HCEC 1CT (cell line): ENCODE measurements at regions not wholly inside any gene's neighbourhood (a gene's known extent, or its start where the extent isn't known, plus 50 kb on each side); places are given as distances from the start of the nearest gene placed in this dataset.
"Not testable (repeated sequence)": the region's sequence is repeated elsewhere in the genome, so short reads cannot be mapped to it uniquely, and the experiment has no call there.

Experiments used
- DNase-seq: peaks from one replicate; pipeline ENCODE4 v3.0.0-alpha.2; 2017

GRCh38 chr5:43804723-43805122 is 201.7 kb downstream of the NNT start:
- no peak for DNase-seq

DNA sequence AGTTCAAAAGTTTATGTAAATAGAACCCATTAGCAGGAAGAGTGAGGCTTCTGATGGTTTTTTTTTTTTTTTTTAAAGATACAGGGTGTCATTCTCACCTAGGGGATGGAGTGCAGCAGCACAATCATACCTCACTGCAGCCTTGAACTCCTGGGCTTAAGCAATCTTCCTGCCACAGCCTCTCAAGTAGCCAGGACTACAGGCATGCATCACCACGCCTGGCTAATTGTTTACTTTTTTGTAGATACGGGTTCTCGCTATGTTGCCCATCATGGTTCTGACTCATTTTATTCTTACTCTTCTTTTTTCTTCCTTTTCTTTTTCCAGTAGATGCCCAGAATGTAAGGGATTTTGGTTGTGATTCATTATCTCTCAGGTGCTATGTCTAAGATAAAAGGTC is 201.1 kb downstream of the NNT start:
- no peak for DNase-seq

GRCh38 chr5:43802651-43803050 is 199.7 kb downstream of the NNT start:
- DNase-seq: no peak

- peak; percentile 54 for DNase-seq
Measured at GRCh38 chr5:43802119-43802518, 199.1 kb downstream of the NNT start.

DNA sequence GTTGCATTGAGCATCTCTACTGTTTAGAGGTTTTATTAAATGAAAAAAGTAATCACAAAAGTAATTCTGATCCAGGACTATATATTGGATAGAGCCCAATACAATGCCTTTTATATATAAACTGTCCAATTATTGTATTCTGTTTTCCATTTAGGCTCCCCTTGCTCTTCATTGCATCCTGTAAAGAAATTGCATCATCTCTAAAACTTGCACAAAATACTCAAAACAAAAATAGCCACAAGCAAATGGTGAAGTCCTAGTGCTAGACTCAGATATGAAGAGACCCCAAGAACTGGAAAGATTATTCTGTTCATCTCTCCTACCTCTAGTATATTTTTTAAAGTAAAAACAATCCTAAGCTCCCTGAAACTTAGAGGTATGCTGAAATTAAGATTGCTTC is 195.8 kb downstream of the NNT start:
- no peak for DNase-seq

DNA sequence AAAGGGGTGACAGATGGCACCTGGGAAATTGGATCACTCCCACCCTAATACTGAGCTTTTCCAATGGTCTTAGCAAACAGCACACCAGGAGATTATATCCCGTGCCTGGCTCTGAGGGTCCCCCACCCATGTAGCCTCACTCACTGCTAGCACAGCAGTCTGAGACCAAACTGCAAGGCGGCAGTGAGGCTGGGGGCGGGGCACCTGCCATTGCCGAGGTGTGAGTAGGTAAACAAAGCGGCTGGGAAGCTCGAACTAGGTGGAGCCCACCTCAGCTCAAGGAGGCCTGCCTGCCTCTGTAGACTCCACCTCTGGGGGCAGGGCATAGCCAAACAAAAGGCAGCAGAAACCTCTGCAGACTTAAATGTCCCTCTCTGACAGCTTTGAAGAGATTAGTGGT is 188.9 kb downstream of the NNT start:
- DNase-seq: not testable (repeated sequence)

DNA sequence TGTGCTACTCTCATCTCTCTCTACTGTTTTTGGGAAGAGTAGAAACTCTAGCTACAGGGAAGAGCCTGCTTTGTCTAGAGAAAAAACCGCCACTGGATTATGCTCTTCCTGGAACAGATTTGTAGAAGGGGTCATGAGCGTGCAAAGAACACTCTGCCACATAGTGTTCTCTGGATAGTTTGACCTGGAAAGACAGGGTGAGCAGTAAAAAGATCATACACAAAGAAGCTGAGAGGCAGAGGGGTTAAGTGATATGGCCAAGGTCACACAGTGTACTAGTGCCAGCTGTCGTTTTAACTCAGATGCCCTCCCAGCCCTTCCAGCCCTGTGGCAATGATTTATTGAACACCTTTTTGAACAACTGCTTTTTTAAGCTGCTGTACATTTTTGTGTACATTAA is 182.2 kb downstream of the NNT start:
- no peak for DNase-seq

- peak; percentile 69 for DNase-seq
Measured at GRCh38 chr5:43780586-43780985, 177.6 kb downstream of the NNT start.

DNA sequence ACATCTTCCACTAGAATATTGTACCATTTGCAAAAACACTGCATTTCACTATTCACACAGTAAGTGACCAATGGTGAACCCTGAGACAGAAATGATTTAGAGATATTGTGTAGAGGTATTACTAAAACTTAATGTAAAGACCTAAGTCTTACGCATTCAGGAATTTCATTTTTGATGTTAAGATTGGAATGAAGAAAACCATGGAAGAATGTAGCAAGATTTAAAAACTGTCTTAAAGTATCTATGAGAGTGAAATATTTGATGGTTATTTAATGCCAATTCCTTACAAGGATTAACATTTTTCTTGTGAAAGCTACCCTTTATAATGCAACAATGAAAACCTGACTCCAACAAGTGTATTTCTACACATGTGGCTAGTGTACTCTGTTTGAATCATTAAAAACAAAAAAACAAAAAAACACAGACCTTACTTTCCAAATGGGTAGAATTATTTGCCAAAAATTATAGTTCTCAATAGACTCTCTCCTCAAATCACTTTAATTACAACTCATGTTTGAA is 172.0 kb downstream of the NNT start:
- no peak for DNase-seq

GRCh38 chr5:43773478-43773844 is 170.5 kb downstream of the NNT start:
- DNase-seq: peak; percentile 73

DNA sequence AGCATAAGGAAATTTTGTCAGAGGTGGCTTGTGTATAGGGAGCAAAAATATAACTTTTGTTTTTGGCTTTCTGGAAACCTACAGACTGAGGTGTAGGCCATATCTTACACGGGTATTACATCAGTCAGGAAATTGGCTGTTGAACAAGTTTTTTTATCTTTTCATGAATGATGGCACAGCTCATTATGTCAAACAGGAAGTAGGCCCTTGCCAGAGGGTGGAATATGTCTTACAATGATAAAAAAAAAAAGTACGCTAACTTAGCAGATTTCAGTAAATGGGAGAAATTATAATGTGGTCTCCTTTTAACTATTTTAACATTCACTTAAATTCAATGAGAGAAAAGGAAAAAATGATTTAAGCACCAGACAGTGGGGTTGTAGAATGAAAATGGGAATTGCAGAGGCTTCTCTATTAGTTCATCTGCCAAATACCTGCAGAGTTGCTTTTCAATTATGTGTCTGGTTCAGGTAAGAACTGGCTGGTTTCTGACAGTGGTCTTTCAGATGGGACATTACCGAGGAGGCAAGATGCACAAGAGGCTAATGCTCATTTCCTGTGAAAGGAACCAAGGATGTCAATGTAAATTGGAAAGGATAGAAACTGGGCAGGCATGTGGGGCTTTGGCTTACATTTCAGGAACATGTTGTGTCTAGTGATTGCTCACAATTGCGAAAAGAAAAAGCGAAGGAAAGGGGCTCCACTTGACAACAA is 169.9 kb downstream of the NNT start:
- DNase-seq: peak; percentile 5

- no peak for DNase-seq
Measured at GRCh38 chr5:43772458-43772763, 169.4 kb downstream of the NNT start.

DNA sequence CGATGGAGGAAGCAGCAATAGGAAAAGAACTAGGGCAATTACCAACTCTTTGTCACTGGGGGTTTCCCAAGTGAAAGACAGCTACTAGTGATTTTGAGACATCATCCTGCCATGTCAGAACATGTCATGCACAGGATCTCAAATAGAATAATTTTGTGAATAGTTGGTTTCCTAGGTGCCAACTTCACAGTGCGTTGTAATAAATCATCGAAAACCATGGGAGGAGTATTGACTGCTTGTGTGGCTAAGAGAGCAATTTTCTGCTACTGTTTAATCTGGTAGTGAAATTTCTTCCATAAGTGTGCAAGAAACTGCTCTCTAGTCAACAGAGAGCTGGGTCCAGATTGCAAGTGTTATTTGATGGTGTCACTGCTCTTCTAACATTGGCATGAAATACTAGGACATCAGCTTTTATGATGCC is 168.6 kb downstream of the NNT start:
- DNase-seq: no peak

GRCh38 chr5:43769571-43770355 is 166.8 kb downstream of the NNT start:
- DNase-seq: no peak
